GM19395 (cell line): ENCODE measurements at regions not wholly inside any gene's neighbourhood (a gene's known extent, or its start where the extent isn't known, plus 50 kb on each side); places are given as distances from the start of the nearest gene placed in this dataset.
"Not testable (repeated sequence)": the region's sequence is repeated elsewhere in the genome, so short reads cannot be mapped to it uniquely, and the experiment has no call there.

ENCODE experiments used
- ATAC-seq: cut with Tn5 transposase; IDR thresholded peaks from one replicate; pipeline ENCODE4 v1.9.1; 2021; ENCODE audit warnings: mild to moderate bottlenecking, moderate library complexity; ENCODE audit not compliant: unreplicated experiment

GRCh38 chr12:131213896-131214442 lies 260.3 kb downstream of the ADGRD1 start:
- no peak for ATAC-seq

GRCh38 chr12:131214936-131215335 lies 261.2 kb downstream of the ADGRD1 start:
- ATAC-seq, result not testable (repeated sequence)

GRCh38 chr12:131216587-131216986 lies 262.9 kb downstream of the ADGRD1 start:
- ATAC-seq, result not testable (repeated sequence)

- no peak for ATAC-seq
Observed at GRCh38 chr12:131217024-131217586, 263.4 kb downstream of the ADGRD1 start.

- no peak for ATAC-seq
Observed at GRCh38 chr12:131218026-131218922, 264.6 kb downstream of the ADGRD1 start.

GRCh38 chr12:131218923-131219669 lies 265.4 kb downstream of the ADGRD1 start:
- ATAC-seq, result no peak

GRCh38 chr12:131219670-131220330 lies 266.1 kb downstream of the ADGRD1 start:
- ATAC-seq, result no peak

GRCh38 chr12:131220331-131220685 lies 266.6 kb downstream of the ADGRD1 start:
- ATAC-seq, result no peak

- ATAC-seq, result no peak
Observed at GRCh38 chr12:131221061-131221956, 267.6 kb downstream of the ADGRD1 start.

- ATAC-seq, result no peak
Observed at GRCh38 chr12:131221957-131222328, 268.2 kb downstream of the ADGRD1 start.

GRCh38 chr12:131222329-131223139 lies 268.8 kb downstream of the ADGRD1 start:
- peak; percentile 59 for ATAC-seq

GRCh38 chr12:131223171-131223761 lies 269.6 kb downstream of the ADGRD1 start:
- no peak for ATAC-seq

GRCh38 chr12:131223791-131224225 lies 270.1 kb downstream of the ADGRD1 start:
- no peak for ATAC-seq

GRCh38 chr12:131224226-131225065 lies 270.7 kb downstream of the ADGRD1 start:
- ATAC-seq, result not testable (repeated sequence)

GRCh38 chr12:131225066-131225380 lies 271.3 kb downstream of the ADGRD1 start:
- ATAC-seq, result not testable (repeated sequence)

- no peak for ATAC-seq
Observed at GRCh38 chr12:131226345-131227265, 272.9 kb downstream of the ADGRD1 start.

- ATAC-seq, result not testable (repeated sequence)
Observed at GRCh38 chr12:131227641-131228040, 273.9 kb downstream of the ADGRD1 start.
